Endodermal cell (in vitro differentiated cells): ENCODE measurements at regions not wholly inside any gene's neighbourhood (a gene's known extent, or its start where the extent isn't known, plus 50 kb on each side); places are given as distances from the start of the nearest gene placed in this dataset.
A peak's percentile ranks its signal among the peaks of the same experiment; 100 is the strongest.

Experiments used
- DNase-seq: peaks from one replicate; pipeline ENCODE4 v3.0.0-alpha.2; 2017
- H3K27ac ChIP-seq: 2 replicates; pipeline ENCODE4 v1.5.1; 2013; ENCODE audit warnings: mild to moderate bottlenecking, low read depth, low read length, moderate library complexity
- H3K27me3 ChIP-seq: 2 replicates; pipeline ENCODE4 v1.6.1; 2013; ENCODE audit warnings: mild to moderate bottlenecking, low read length, moderate library complexity; ENCODE audit not compliant: insufficient read depth, control insufficient read depth, poor library complexity, severe bottlenecking
- H3K36me3 ChIP-seq: 2 replicates; pipeline ENCODE4 v1.7.0; 2013; ENCODE audit warnings: mild to moderate bottlenecking, low read length, moderate library complexity; ENCODE audit not compliant: control insufficient read depth, insufficient read depth
- H3K4me1 ChIP-seq: one replicate; pipeline ENCODE4 v1.7.0; 2013; ENCODE audit warnings: low read length; ENCODE audit not compliant: control insufficient read depth, insufficient read depth
- H3K4me3 ChIP-seq: 2 replicates; pipeline ENCODE4 v1.5.1; 2013; ENCODE audit warnings: mild to moderate bottlenecking, low read length, moderate library complexity
- H3K9ac ChIP-seq: 2 replicates; pipeline ENCODE4 v1.6.1; 2013; ENCODE audit warnings: mild to moderate bottlenecking, low read length, moderate library complexity; ENCODE audit not compliant: poor library complexity, severe bottlenecking; ENCODE audit errors: extremely low read depth
- H3K9me3 ChIP-seq: 2 replicates; pipeline ENCODE4 v1.6.1; 2013; ENCODE audit warnings: mild to moderate bottlenecking, low read length, moderate library complexity; ENCODE audit not compliant: control insufficient read depth
- H3K27ac Mint-ChIP-seq: 2 replicates; pipeline ENCODE4 v1.8.0; 2020; ENCODE audit warnings: mixed read lengths
- H3K27me3 Mint-ChIP-seq: 2 replicates; pipeline ENCODE4 v1.8.0; 2021; ENCODE audit warnings: mild to moderate bottlenecking, mixed read lengths; ENCODE audit not compliant: insufficient read depth
- H3K36me3 Mint-ChIP-seq: 2 replicates; pipeline ENCODE4 v1.8.0; 2020; ENCODE audit warnings: low read depth, mixed read lengths
- H3K4me1 Mint-ChIP-seq: 2 replicates; pipeline ENCODE4 v1.8.0; 2020; ENCODE audit warnings: mixed read lengths
- H3K4me3 Mint-ChIP-seq: 2 replicates; pipeline ENCODE4 v1.8.0; 2020; ENCODE audit warnings: mild to moderate bottlenecking, moderate library complexity, mixed read lengths
- H3K9me3 Mint-ChIP-seq: 2 replicates; pipeline ENCODE4 v1.8.0; 2020; ENCODE audit warnings: mild to moderate bottlenecking, mixed read lengths
- CTCF ChIP-seq: fragments of 200-600 bp; sonication (generic); conservative IDR thresholded peaks from 2 replicates; pipeline ENCODE4 v1.5.0; 2021; ENCODE audit warnings: antibody characterized with exemption, mild to moderate bottlenecking
- WGBS, 2 experiments: methylation state at CpG; one replicate each; pipeline versions ENCODE4 v1.1.5 to v1.1.7; 2013; ENCODE audit warnings: missing lambda C conversion rate in 2 of 2, mixed read lengths in 1 of 2; ENCODE audit not compliant: insufficient coverage in 1 of 2, insufficient read length in 1 of 2; 5-methylcytosine and 5-hydroxymethylcytosine counted together

GRCh38 chr3:175965036-175965435, 1105.9 kb downstream of the NAALADL2 start:
- no peak for DNase-seq
- no peaks in the 10 kb centered on the region for H3K4me1 ChIP-seq
- H3K27me3 Mint-ChIP-seq = no peaks in the 10 kb centered on the region
- no peak for TF ChIP-seq CTCF
- H3K36me3 Mint-ChIP-seq = no peaks in the 10 kb centered on the region
- no peaks in the 10 kb centered on the region for H3K4me1 Mint-ChIP-seq
- H3K27ac ChIP-seq = peak overlapping the region; percentile 85
- no peaks in the 10 kb centered on the region for H3K27me3 ChIP-seq
- peaks cover 33% of the 10 kb centered on the region for H3K9me3 ChIP-seq
- no peaks in the 10 kb centered on the region for H3K36me3 ChIP-seq
- no peak overlapping the region for H3K27ac Mint-ChIP-seq
- no peak overlapping the region for H3K4me3 ChIP-seq
- no peak overlapping the region for H3K4me3 Mint-ChIP-seq
- 40 to 60% methylated on average over 1 of the region's 1 CpG for WGBS, 2 experiments
- H3K9me3 Mint-ChIP-seq = peaks cover 23% of the 10 kb centered on the region
- H3K9ac ChIP-seq = no peak overlapping the region

- WGBS, 2 experiments = 87 to 91% methylated on average over 1 of the region's 1 CpG
- Mint-ChIP-seq H3K4me1 (no peaks in the 10 kb centered on the region), H3K36me3 (no peaks in the 10 kb centered on the region), H3K9me3 (peaks cover 7% of the 10 kb centered on the region), H3K4me3 (no peak overlapping the region), H3K27me3 (no peaks in the 10 kb centered on the region), H3K27ac (no peak overlapping the region)
- TF ChIP-seq CTCF = no peak
- H3K9ac ChIP-seq = no peak overlapping the region
- no peak overlapping the region for H3K4me3 ChIP-seq
- no peak overlapping the region for H3K27ac ChIP-seq
- peaks cover 8% of the 10 kb centered on the region for H3K9me3 ChIP-seq
- H3K27me3 ChIP-seq = no peaks in the 10 kb centered on the region
- no peaks in the 10 kb centered on the region for H3K4me1 ChIP-seq
- DNase-seq = no peak
- H3K36me3 ChIP-seq = no peaks in the 10 kb centered on the region
Measured at GRCh38 chr3:175957427-175957826, 1098.3 kb downstream of the NAALADL2 start.

GRCh38 chr3:175956964-175957363, 1097.8 kb downstream of the NAALADL2 start:
- H3K36me3 Mint-ChIP-seq = no peaks in the 10 kb centered on the region
- no peaks in the 10 kb centered on the region for H3K36me3 ChIP-seq
- H3K4me1 ChIP-seq = no peaks in the 10 kb centered on the region
- no peak overlapping the region for H3K4me3 Mint-ChIP-seq
- no peaks in the 10 kb centered on the region for H3K27me3 Mint-ChIP-seq
- no peak overlapping the region for H3K27ac Mint-ChIP-seq
- peaks cover 7% of the 10 kb centered on the region for H3K9me3 Mint-ChIP-seq
- H3K9me3 ChIP-seq = peaks cover 8% of the 10 kb centered on the region
- H3K4me3 ChIP-seq = no peak overlapping the region
- no peak overlapping the region for H3K27ac ChIP-seq
- no peak for DNase-seq
- no peaks in the 10 kb centered on the region for H3K4me1 Mint-ChIP-seq
- 67 to 70% methylated on average over 3 of the region's 3 CpGs for WGBS, 2 experiments
- H3K9ac ChIP-seq = no peak overlapping the region
- TF ChIP-seq CTCF = peak; percentile 73
- H3K27me3 ChIP-seq = no peaks in the 10 kb centered on the region
